ENCODE measurements at regions not wholly inside any gene's neighbourhood (a gene's known extent, or its start where the extent isn't known, plus 50 kb on each side); places are given as distances from the start of the nearest gene placed in this dataset.

DNA sequence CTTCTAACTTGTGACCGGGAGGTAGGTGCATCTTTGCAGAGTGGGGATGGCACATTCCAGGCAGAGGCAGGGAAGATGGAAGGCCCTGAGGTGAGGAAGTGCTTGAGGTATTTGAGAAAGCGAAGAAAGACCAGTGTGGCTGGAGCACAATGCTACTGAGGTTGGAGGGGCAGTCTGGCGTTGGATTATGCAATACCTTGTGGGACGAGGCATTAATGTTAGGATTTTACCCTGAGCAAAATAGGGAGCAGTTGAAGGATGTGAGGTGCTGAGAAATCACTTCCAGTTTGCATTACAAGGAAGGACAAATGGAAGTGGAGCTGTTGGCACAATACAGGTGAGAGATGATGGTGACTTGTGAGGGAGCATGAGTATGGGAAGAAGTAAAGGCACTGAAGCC, 145.5 kb downstream of the KCNA5 start:
- TF ChIP-seq CTCF (conservative IDR thresholded peaks at IDR 0.05 in 1 of 2, IDR thresholded peaks at IDR 0.05 in 1 of 2; ENCODE audit: extremely low read depth in 1 of 2, insufficient read depth in 1 of 2, low read depth in 1 of 2, low read length in 2 of 2): no peak
- TF ChIP-seq EZH2 (IDR thresholded peaks at IDR 0.05; ENCODE audit: borderline replicate concordance, low read length): no peak
